GM21526 (cell line): ENCODE measurements at regions not wholly inside any gene's neighbourhood (a gene's known extent, or its start where the extent isn't known, plus 50 kb on each side); places are given as distances from the start of the nearest gene placed in this dataset.

ENCODE experiments used
- ATAC-seq: cut with Tn5 transposase; IDR thresholded peaks from one replicate; pipeline ENCODE4 v1.9.1; 2021; ENCODE audit warnings: moderate library complexity; ENCODE audit not compliant: unreplicated experiment, low FRiP score

- no peak for ATAC-seq
Measured at GRCh38 chr14:101221549-101222160, 318.1 kb upstream of the RTL1 start.

DNA sequence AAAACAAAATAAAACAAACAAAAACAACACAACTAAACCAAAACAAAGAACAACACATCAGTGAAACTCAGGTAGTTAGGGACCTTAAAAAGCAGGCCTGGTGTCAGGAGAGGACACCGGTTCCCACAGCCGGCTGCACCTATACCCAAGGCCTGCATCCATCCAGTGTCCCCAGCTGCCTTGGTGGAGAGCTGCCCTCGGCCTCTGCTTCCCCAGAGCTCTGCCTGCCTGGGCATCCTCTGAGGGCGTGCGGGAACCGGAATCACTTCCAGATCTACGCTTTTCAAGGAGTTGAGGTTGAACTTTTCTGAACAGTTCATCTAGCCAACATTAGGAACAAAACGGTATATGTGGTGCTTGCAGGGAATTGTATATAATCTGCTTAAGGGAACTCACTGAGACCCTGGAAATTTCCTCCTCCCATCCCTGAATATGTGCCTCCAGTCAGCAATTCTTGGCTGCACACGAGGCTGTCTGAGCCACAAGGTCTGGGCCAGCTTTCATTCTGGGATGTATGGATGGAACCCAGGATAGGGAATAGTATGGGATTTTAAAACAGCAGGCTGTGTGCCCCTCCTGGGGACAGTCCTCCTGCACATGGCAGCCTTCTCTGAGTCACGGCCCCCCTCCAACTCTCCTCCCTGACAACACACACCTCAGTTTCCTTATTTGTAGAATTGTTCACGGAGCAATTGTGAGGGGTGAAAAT lies 319.0 kb upstream of the RTL1 start:
- no peak for ATAC-seq

DNA sequence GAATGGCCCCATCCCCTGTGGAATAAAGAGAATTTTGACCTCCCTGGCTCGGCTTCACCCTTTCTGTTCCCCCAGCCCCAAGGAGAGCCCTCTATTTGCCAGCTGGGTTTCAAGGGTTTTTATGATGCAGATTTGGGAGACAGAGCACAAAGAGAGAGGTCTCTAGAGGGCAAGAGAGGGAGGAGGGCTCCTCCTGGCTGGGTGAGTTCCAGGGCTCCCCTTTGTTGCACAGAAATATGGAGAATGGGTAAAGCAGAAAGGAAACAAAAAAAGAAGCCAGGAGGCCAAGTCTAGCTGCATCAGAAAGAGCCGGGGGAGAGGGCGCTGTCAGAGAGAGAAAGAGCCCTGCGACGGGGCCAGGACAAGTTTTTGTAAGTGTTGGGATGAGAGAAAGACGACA lies 319.6 kb upstream of the RTL1 start:
- ATAC-seq: no peak

DNA sequence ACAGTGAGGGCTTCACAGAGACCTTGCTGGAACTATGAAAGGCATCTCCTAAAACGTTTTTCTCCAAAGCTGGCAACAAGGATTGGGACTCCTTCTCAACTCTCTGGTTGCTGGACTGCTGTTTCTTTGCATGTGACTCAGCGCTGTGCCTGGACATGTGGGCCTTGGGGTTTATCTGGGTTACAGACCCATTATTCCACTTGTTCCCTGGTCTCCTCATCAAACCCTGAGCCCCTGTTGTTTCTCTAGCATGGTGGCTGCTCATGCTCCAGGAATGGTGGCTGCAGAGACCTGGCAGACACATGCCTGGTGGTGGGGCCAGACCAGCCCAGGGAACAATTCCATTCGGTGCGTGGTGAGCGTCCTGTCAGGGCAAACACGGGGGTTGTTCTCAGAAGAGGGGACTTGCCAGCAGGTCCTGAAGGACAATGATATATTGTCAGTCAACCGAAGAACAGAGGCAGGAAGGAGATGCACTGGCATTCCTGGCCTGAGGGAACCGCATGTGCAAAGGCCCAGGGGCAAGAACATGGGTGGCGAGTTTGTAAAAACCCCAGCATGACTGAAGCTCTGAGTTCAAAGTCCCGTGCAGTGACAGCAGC lies 320.1 kb upstream of the RTL1 start:
- ATAC-seq: no peak

GRCh38 chr14:101224356-101225156 lies 321.0 kb upstream of the RTL1 start:
- ATAC-seq: no peak

DNA sequence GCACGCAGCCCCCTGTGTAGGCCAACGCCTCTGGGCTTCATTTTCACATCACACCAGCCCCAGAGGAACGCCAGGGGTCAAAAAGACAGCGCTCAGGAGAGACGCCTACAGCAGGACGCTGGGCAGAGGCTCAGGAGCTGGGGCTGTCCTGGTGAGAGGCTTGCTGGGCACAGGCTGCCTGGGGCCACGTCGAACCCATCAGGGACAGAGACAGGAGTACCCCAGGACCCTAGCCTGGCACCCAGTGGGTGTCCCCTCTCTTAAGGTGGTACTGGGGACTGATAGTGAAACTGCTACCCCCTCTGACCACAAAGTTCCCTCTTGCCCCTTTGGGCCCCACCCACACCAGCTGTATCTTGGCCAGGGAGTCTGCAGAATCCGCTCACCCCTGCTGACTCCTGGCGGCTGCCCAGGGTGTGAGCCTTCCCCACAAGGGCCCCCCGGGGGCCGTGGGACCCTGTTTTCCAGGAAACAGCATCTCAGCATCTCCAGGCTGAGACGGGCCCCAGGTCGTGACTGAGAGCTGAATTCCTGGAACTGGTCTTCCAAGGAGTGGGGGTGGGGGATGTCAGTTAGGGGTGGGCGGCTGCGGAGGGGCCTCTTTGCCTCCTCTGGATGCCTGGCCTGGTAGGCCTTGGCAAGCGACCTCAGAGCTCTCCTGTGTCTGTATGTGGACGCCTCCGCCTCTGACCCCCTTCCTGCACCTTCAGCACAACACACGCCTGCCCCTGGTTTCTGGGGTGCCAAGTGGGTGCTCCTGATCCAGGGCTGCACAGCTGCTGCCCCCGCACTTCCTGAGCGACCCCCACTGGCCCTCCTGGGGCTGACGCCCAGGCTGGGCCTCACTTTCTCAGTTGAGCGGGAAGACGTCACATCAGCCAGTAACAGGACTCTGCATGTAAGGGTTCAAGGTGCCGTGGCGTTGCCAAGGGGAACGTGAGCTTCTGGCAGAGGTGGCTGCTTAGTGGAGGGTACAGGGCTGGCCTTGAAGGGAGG lies 321.9 kb upstream of the RTL1 start:
- no peak for ATAC-seq

DNA sequence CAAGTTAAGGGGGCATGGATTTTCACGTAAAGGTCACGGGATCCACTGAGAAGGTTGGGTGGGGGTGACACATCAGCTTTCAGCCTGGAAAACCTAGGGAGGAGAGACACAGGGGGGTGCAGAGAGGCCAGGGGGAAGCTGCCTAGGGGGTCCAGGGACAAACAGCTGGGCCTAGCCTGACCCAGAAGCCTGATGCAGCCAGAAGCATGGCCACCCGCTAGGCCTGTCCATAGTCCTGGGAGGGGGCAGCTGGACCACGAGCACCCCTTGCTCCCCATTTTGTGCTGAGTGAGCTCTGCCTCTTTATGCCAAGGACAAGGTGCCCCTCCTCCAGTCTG lies 322.7 kb upstream of the RTL1 start:
- no peak for ATAC-seq

DNA sequence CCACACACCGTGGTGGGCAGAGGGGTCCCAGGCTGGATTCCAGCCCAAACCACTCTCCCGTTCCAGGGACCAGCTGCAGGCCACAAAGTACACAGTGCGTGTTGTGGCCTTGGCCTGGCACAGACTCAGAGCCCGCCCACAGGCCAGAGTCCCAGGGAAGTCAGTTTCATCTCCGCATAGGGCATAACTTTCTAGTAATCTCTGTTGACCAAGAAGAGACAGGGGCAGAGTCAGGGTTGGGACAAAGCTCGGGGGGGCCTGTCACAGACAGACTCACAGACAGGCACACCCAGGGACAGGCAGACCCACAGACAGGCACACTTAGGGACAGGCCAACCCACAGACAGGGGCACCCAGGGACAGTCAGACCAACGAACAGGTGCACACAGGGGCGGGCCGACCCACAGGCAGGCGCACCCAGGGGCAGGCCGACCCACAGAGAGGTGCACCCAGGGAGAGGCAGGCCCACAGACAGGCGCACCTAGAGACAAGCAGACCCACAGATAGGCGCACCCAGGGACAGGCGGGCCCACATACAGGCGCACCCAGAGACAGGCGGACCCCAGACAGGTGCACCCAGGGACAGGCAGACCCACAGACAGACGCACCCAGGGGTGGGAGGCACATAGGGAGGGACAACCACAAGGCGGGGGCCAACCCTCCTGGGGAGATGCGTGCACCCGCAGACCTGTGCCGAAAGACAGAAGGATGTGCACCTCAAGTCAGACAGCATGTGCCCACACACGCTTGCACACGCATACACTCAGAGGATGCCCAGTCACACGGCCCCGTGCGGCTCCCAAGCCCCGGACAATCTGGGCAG lies 323.3 kb upstream of the RTL1 start:
- ATAC-seq: no peak

DNA sequence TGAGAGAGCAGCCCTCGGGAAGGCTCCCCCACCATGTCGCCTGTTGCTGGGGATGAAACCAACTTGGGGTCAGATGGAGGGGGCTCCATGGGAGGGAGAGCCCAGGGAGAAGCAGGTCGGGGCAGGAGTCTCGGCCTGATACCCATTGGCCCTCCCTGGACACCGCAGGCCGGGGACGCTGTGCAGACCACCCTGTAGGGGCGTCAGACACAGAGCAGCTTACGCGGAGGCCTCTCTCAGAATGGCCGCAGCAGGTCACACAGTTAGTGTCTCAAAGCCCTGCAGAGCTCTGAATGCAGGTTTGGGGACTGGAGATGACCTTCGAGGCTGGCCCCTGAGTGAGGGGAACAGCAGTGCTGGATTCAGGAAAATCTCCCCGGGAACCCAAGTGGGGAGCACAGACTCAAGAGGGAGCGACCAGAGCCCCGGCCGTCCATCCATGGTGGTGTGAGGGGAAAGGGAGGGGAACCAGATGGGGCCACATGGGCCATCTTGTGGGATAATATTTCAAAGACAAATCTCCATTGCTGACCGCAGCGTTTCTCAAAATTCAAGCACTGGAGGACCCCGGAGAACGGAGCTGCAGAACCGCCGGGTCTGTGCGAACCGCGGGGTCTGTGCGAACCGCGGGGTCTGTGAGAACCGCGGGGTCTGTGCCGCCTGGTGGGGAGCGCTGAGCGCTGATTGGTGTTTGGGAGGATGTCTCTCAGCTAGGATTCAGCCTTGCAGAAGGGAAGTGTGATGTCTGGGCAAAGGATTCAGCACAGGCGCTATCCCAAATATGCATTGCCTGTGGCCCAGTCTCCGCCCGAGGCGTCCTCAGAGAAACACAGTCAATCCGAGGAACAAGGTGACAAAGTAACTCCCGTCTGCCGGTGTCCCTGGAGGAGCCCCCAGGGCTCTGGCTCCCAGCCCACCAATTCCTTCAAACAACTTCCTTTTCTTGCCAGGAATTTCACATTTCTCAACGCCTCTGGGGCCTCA lies 324.4 kb upstream of the RTL1 start:
- no peak for ATAC-seq

DNA sequence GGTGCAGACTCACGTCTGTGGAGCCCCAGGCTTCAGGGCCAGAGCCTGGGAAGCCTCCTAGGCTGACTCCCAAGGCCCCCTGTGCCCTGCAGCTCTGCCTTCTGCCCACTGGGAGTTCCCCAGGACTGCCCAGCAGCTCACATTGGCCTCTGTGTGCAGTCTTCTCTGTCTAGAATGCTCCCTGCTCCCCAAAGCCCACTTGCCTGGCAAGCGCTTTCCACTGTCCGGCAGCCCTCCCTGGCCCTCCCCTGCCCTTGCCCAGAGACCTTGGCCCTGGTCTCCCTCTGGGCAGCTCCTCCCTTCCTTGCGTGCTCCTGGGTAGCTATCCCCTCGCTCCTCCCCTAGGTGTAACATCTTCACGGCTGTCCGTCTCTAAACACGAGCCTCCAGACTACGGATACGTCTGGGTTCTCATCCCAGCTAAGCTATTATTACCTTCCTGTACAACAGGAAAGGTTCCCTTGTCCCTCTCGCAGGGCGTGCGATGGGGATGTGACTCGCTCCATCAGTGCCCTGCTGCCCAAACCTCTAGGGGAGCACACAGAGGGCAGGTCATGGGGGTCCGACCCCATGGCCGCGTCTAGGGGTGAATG lies 325.5 kb upstream of the RTL1 start:
- no peak for ATAC-seq

GRCh38 chr14:101229666-101230065 lies 326.1 kb upstream of the RTL1 start:
- no peak for ATAC-seq

DNA sequence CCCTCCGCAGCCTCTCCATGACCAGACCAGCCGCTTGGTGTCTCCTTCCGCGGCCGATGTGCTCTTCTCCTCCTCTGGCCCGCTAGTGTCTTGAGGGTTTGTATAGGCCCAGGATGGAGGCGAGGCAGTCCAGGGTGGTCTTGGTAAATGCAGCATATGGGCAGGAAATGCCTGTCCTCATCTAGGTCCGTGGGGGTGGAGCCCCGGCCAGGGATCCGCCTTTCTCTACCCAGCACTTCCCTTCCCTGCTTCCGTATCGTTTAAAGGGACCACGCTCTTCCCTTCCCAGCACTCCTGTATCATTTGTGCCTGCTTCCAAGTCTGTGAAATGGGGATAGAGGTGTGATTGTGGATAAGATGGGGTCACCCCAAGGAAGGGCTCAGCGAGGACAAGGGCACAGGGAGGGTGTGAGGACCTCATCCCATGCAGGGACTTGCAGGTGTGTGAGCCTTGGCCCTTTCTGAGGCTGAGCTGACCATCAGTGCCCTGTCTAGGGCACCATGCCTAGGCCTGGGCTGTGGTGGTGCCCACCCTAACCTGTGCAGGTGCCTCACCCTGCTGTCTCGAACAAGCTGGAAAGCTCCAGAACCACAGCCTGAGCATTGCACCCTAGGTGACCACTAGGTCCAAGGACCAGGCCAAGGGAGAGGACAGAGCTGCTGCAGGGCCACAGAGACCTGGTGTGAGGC lies 326.8 kb upstream of the RTL1 start:
- ATAC-seq: no peak

GRCh38 chr14:101230851-101231550 lies 327.5 kb upstream of the RTL1 start:
- no peak for ATAC-seq

- ATAC-seq: no peak
Measured at GRCh38 chr14:101231828-101232227, 328.3 kb upstream of the RTL1 start.

- no peak for ATAC-seq
Measured at GRCh38 chr14:101232340-101233020, 328.8 kb upstream of the DIO3 start.

DNA sequence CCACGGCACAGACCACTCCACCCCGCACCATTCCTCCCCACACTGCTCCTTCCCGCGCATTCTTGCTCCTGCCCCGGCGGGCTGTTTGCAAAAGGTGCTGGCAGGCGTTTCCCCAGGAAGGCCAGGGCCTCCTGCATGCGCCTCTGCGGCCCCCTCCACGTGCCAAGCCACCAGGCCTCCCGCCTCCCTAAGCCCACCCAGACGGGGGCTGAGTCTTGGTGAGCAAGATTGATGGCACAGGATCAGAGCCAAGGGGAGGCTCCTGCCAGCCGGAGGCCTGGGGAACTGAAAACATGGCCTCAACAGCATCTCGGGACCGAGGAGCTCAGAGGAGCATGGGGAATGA lies 328.3 kb upstream of the DIO3 start:
- no peak for ATAC-seq
